Peyer's patch (tissue), 4 donors: ENCODE measurements at regions not wholly inside any gene's neighbourhood (a gene's known extent, or its start where the extent isn't known, plus 50 kb on each side); places are given as distances from the start of the nearest gene placed in this dataset.

Experiments
- DNase-seq, 3 donors: peaks; one replicate each; pipeline ENCODE4 v3.0.0-alpha.2; 2017 to 2019
- H3K27ac ChIP-seq, 4 donors: fragments of 200-600 bp; sonication (generic); one replicate each; pipeline ENCODE4 v1.5.1; 2016 to 2019
- H3K27me3 ChIP-seq, 2 donors: fragments of 200-600 bp; sonication (generic); one replicate each; pipeline ENCODE4 v1.5.1; 2019
- H3K36me3 ChIP-seq, 3 donors: fragments of 200-600 bp; sonication (generic); one replicate each; pipeline ENCODE4 v1.5.1; 2016 to 2019
- H3K4me1 ChIP-seq, 4 donors: fragments of 200-600 bp; sonication (generic); one replicate each; pipeline ENCODE4 v1.5.1; 2016 to 2019
- H3K4me3 ChIP-seq, 4 donors: fragments of 200-600 bp; sonication (generic); 1 replicate in 3 of 4; 2 replicates in 1 of 4; pipeline ENCODE4 v1.5.1; 2016 to 2019; ENCODE audit warnings: mild to moderate bottlenecking in 1 of 4
- H3K9me3 ChIP-seq, 4 donors: fragments of 200-600 bp; sonication (generic); one replicate each; pipeline ENCODE4 v1.5.1; 2016 to 2019; ENCODE audit warnings: mild to moderate bottlenecking in 1 of 4
- POLR2A ChIP-seq, 2 donors: fragments of 450-650 bp; IDR thresholded peaks; one replicate each; pipeline ENCODE4 v1.5.1; 2017; ENCODE audit warnings: antibody characterized with exemption in 2 of 2, mild to moderate bottlenecking in 2 of 2, moderate library complexity in 2 of 2
- TF ChIP-seq, protein P1 (sequence below), 6 experiments: fragments of 450-650 bp in 4 of 6; fragments of 200-600 bp in 2 of 6; sonication (generic) in 1 of 6; IDR thresholded peaks; one replicate each; pipeline ENCODE4 v1.5.1; 2017 to 2019; ENCODE audit warnings: antibody characterized with exemption in 6 of 6, mild to moderate bottlenecking in 3 of 6, moderate library complexity in 1 of 6

DNA sequence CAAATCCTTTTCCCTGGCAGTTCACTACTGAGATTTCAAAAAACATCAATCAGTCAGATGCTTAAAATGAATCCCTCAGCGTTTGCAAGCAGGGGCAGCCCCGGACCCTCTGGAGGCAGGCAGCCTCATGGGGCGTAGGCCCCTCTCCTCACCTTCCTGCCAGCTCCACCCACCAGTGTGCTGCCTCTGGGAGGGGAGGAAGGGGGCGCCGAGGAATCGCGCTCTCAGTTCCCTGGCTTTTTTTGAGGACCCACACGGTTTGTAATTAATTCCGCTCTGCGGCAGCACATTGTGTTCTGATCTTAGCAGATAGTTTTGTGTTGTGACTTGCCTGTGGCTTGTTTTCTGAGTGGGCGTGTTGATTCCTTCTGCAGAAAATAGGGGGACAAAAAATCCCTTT is 159.9 kb downstream of the KLF13 start:
- DNase-seq = peak in 1 of 3 donors; percentile 42
- Histone ChIP-seq H3K4me3 (no peak overlapping the region), H3K27ac (peak overlapping the region in 1 of 4 donors; percentile 17), H3K4me1 (peaks cover 0 to 25% (median 11%) of the 10 kb centered on the region in 4 donors), H3K27me3 (no peaks in the 10 kb centered on the region), H3K9me3 (peaks cover 0 to 3% (median 0%) of the 10 kb centered on the region in 4 donors), H3K36me3 (no peaks in the 10 kb centered on the region)
- no peak for TF ChIP-seq POLR2A (IDR thresholded peaks at IDR 0.05)
- TF ChIP-seq, protein P1, sequence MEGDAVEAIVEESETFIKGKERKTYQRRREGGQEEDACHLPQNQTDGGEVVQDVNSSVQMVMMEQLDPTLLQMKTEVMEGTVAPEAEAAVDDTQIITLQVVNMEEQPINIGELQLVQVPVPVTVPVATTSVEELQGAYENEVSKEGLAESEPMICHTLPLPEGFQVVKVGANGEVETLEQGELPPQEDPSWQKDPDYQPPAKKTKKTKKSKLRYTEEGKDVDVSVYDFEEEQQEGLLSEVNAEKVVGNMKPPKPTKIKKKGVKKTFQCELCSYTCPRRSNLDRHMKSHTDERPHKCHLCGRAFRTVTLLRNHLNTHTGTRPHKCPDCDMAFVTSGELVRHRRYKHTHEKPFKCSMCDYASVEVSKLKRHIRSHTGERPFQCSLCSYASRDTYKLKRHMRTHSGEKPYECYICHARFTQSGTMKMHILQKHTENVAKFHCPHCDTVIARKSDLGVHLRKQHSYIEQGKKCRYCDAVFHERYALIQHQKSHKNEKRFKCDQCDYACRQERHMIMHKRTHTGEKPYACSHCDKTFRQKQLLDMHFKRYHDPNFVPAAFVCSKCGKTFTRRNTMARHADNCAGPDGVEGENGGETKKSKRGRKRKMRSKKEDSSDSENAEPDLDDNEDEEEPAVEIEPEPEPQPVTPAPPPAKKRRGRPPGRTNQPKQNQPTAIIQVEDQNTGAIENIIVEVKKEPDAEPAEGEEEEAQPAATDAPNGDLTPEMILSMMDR (IDR thresholded peaks at IDR 0.05) = no peak

DNA sequence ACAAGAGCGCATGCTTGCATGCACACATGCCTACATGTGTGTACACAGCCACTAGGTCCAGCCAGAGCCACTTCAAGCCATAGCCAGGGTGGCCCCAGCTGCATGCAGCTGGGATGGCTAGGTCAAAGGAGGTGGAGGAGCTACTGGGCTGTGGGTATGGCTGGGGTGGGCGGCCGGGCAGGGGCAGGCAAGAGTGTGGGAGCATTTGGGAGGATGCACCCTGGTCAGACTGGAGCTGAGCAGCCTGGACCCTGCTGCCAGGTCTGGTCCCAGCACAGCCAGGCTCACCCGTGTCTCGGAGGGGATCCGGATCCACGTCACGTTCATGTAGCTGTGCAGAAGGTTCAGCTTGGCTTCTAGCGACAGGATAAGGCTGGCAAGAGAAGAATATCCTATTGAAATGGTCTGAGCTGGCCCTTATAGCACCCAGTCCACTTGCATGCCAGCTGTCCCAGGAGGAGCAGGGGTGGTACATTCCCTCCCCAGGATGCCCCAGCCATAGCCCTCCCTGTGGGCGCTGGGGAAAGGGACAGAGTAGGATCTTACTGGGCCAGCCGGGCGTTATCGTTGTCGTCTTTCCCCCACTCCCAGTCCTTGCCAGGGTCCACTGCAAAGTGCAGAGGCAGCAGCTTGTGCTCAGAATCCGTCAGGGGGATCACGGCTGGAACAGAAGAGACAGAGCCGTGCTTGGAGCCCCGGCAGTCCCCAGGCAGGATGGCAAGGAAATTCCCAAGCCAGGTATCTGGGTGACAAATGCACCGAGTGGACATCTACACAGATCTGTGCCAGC is 160.5 kb downstream of the KLF13 start:
- no peak for TF ChIP-seq POLR2A (IDR thresholded peaks at IDR 0.05)
- TF ChIP-seq, protein P1 (IDR thresholded peaks at IDR 0.05) = no peak
- peak in 1 of 3 donors; percentile 39 for DNase-seq
- Histone ChIP-seq H3K27ac (no peak overlapping the region), H3K9me3 (peaks cover 0 to 4% (median 0%) of the 10 kb centered on the region in 4 donors), H3K4me1 (peaks cover 0 to 25% (median 11%) of the 10 kb centered on the region in 4 donors), H3K27me3 (no peaks in the 10 kb centered on the region), H3K36me3 (no peaks in the 10 kb centered on the region), H3K4me3 (no peak overlapping the region)

DNA sequence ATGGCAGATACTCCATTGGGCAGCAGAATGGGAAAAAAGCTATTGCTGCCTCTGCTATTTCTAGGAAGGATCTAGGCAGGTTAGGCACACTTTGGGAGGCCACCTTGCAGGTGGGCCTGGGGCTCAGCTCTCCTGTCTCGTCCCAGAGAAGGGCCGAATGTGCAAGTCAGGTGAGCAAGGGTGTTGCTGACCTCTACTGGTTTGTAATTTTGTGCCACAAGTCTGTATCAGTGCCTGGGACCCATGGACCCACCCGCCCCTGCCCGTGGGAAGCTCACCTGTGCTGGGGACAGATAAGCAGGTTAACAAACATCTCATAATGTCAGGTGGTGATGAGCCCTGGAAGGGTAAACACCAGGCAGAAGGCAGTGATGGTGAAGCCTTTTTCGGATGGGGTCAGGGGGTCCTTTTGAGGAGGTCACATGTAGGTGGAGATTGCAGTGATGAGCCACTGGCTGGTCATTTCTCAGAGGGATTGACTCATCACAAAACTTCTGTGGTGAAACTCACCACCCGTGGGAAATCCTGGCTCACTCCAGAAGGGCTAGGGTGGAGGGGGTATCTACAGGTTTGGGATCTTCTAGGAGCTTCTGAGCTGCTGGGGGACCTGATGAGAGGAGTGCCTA is 161.3 kb downstream of the KLF13 start:
- Histone ChIP-seq H3K27me3 (no peaks in the 10 kb centered on the region), H3K4me3 (no peak overlapping the region), H3K36me3 (no peaks in the 10 kb centered on the region), H3K9me3 (peaks cover 0 to 4% (median 0%) of the 10 kb centered on the region in 4 donors), H3K4me1 (peaks cover 0 to 25% (median 10%) of the 10 kb centered on the region in 4 donors), H3K27ac (peak overlapping the region in 2 of 4 donors; percentile 33 to 64)
- TF ChIP-seq POLR2A (IDR thresholded peaks at IDR 0.05) = no peak
- TF ChIP-seq, protein P1 (IDR thresholded peaks at IDR 0.05) = peak in 3 of 6 experiments; percentile 11 to 23 (median 22)
- DNase-seq = peak in 1 of 3 donors; percentile 46

DNA sequence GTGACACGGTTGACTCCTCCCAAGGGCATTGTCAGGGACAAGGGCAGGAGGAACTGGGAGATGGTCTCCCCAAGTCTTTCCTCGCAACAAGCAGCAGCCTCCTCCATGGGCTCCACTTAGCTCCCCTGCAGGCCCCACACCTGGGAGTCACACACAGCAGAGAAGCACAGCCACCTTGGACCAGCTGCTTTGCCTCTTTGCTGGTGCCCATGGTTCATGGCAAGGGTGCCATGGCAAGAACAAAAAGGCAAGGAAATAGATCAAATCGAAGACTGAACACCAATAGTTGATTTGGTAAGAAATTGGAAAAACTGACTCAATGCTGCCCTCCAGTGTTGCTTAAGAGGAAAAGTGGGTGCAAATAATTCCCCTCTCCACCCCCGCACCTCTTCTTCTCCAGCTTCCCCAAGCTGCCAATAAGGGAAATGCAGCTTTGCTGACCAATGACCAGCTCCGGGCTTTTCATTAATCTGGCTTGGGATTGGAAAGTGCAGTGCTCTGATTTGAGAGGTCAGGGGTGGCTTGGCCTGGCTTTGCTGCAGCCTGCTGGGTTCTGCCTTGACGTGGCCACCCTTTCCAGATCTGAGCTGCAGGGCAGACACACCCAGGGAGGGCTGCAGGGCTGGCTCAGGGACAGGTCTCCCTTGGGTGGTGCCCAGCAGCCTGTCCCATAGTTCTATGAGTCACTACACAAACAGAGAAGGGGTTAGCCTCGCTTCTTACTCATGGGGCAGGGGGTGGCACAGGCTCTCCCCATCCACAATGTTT is 162.0 kb downstream of the KLF13 start:
- peaks cover 0 to 4% (median 0%) of the 10 kb centered on the region in 4 donors for H3K9me3 ChIP-seq
- peak overlapping the region in 3 of 4 donors; percentile 10 to 64 (median 33) for H3K27ac ChIP-seq
- no peak for TF ChIP-seq POLR2A (IDR thresholded peaks at IDR 0.05)
- TF ChIP-seq, protein P1 (IDR thresholded peaks at IDR 0.05) = peak; percentile 87 to 99 (median 96)
- peak; percentile 33 to 79 (median 77) for DNase-seq
- no peak overlapping the region for H3K4me3 ChIP-seq
- no peaks in the 10 kb centered on the region for H3K36me3 ChIP-seq
- no peaks in the 10 kb centered on the region for H3K27me3 ChIP-seq
- H3K4me1 ChIP-seq = peaks cover 0 to 25% (median 7%) of the 10 kb centered on the region in 4 donors

DNA sequence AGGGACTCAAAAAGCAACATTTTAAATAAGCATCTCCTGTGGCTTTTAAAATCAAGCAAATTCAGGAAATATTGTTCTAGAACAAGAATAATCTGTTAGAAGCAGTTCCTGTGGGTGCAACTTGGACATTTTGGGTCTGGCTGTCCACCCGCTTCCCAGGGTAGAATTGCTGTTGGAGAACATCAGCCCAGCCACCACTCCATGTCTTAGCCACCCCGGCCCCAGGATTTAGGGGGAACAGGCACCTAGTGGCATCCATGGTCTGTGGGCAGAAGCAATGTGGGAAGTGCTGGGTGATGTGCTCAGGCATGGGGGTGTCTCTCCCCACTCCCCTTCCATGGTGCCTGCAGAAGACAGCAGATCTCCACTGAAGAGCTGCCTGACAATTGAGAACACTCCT is 162.6 kb downstream of the KLF13 start:
- no peaks in the 10 kb centered on the region for H3K36me3 ChIP-seq
- peaks cover 0 to 25% (median 7%) of the 10 kb centered on the region in 4 donors for H3K4me1 ChIP-seq
- H3K27me3 ChIP-seq = no peaks in the 10 kb centered on the region
- DNase-seq = peak in 1 of 3 donors; percentile 40
- H3K27ac ChIP-seq = peak overlapping the region in 2 of 4 donors; percentile 10 to 64
- H3K9me3 ChIP-seq = peaks cover 0 to 4% (median 0%) of the 10 kb centered on the region in 4 donors
- TF ChIP-seq, protein P1 (IDR thresholded peaks at IDR 0.05) = no peak
- TF ChIP-seq POLR2A (IDR thresholded peaks at IDR 0.05) = no peak
- H3K4me3 ChIP-seq = no peak overlapping the region
